OCI-LY1 (cell line): ENCODE measurements at regions not wholly inside any gene's neighbourhood (a gene's known extent, or its start where the extent isn't known, plus 50 kb on each side); places are given as distances from the start of the nearest gene placed in this dataset.

Experiments used
- H2AFZ ChIP-seq: fragments of 200-600 bp; sonication (generic), shearing (Covaris generic); 2 replicates; pipeline ENCODE4 v1.6.0; 2014; ENCODE audit warnings: antibody characterized with exemption, mild to moderate bottlenecking, low read length
- H3F3A ChIP-seq: fragments of 200-600 bp; sonication (generic), shearing (Covaris generic); 2 replicates; pipeline ENCODE4 v1.6.0; 2014; ENCODE audit warnings: mild to moderate bottlenecking, antibody characterized with exemption, low read length, moderate library complexity; ENCODE audit not compliant: insufficient read depth
- H3K27ac ChIP-seq: fragments of 200-600 bp; sonication (generic); 2 replicates; pipeline ENCODE4 v1.5.1; 2014; ENCODE audit warnings: low read length, mixed run types, mild to moderate bottlenecking, low read depth; ENCODE audit not compliant: poor library complexity, severe bottlenecking
- H3K27me3 ChIP-seq: fragments of 200-600 bp; sonication (generic); 2 replicates; pipeline ENCODE4 v1.6.0; 2014; ENCODE audit warnings: antibody characterized with exemption, mild to moderate bottlenecking, low read length, moderate library complexity; ENCODE audit not compliant: insufficient read depth
- H3K36me3 ChIP-seq: fragments of 200-600 bp; sonication (generic); 2 replicates; pipeline ENCODE4 v1.6.1; 2014; ENCODE audit warnings: mild to moderate bottlenecking, antibody characterized with exemption, low read length, moderate library complexity, mixed read lengths; ENCODE audit not compliant: insufficient read depth
- H3K4me1 ChIP-seq: fragments of 200-600 bp; sonication (generic); 2 replicates; pipeline ENCODE4 v1.5.1; 2014; ENCODE audit warnings: mild to moderate bottlenecking, low read length, moderate library complexity; ENCODE audit not compliant: insufficient read depth, severe bottlenecking
- H3K4me2 ChIP-seq: fragments of 200-600 bp; sonication (generic), shearing (Covaris generic); 2 replicates; pipeline ENCODE4 v1.6.1; 2014; ENCODE audit warnings: low read length
- H3K4me3 ChIP-seq: fragments of 200-600 bp; sonication (generic); 2 replicates; pipeline ENCODE4 v1.5.1; 2014; ENCODE audit warnings: low read length, low read depth, mild to moderate bottlenecking, mixed read lengths; ENCODE audit not compliant: poor library complexity, severe bottlenecking
- H3K79me2 ChIP-seq: fragments of 200-600 bp; shearing (Covaris generic); 2 replicates; pipeline ENCODE4 v1.6.1; 2016; ENCODE audit warnings: mixed run types, low read length, mixed read lengths; ENCODE audit not compliant: insufficient read depth
- H3K9ac ChIP-seq: fragments of 200-600 bp; sonication (generic), shearing (Covaris generic); 2 replicates; pipeline ENCODE4 v1.6.1; 2014; ENCODE audit warnings: mild to moderate bottlenecking, low read length, mixed read lengths
- H3K9me2 ChIP-seq: fragments of 200-600 bp; sonication (generic), shearing (Covaris generic); 2 replicates; pipeline ENCODE4 v1.6.1; 2014; ENCODE audit warnings: low read depth, mild to moderate bottlenecking, low read length, mixed read lengths
- H3K9me3 ChIP-seq: fragments of 200-600 bp; shearing (Covaris generic); 2 replicates; pipeline ENCODE4 v1.6.1; 2014; ENCODE audit warnings: low read length, mixed read lengths
- H4K20me1 ChIP-seq: fragments of 200-600 bp; sonication (generic), shearing (Covaris generic); 2 replicates; pipeline ENCODE4 v1.6.0; 2016; ENCODE audit warnings: mild to moderate bottlenecking, low read length; ENCODE audit not compliant: insufficient read depth
- EZH2 ChIP-seq: fragments of 200-600 bp; sonication (generic), shearing (Covaris generic); IDR thresholded peaks from 2 replicates; pipeline ENCODE4 v1.8.0; 2017; ENCODE audit warnings: borderline replicate concordance, mixed run types, mild to moderate bottlenecking, antibody characterized with exemption, low read length, moderate library complexity, mixed read lengths
- TF ChIP-seq, protein P1 (sequence below): fragments of 200-600 bp; sonication (generic), shearing (Covaris generic); IDR thresholded peaks from 2 replicates; pipeline ENCODE4 v1.5.1; 2017; ENCODE audit warnings: mild to moderate bottlenecking, antibody characterized with exemption, low read length, moderate library complexity, mixed read lengths

DNA sequence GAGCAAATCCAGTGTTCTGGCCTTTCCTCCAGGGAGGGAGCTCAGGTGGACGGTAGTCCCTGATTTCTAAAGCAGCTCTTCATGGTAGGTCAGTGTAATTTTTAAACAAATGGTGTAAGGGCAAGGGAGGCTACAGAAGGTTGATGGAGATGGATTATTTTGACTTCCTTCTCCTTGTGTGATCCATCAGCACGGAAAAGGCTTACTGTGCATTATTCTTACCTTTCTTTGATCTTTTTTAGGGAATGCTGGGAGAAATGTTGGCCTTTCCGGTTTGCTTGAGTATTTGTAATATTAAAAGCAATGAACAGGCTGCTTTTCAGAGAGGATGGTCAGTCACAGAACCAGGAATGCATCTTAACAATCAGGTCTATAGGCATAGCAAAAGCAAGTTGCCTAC lies 487.0 kb upstream of the BTBD3 start:
- H3K9ac ChIP-seq = no peak overlapping the region
- no peaks in the 10 kb centered on the region for H3K79me2 ChIP-seq
- H3K9me3 ChIP-seq = no peaks in the 10 kb centered on the region
- no peaks in the 10 kb centered on the region for H3K4me1 ChIP-seq
- no peaks in the 10 kb centered on the region for H3F3A ChIP-seq
- no peak overlapping the region for H3K4me2 ChIP-seq
- H3K4me3 ChIP-seq = no peak overlapping the region
- no peaks in the 10 kb centered on the region for H4K20me1 ChIP-seq
- no peak overlapping the region for H3K27ac ChIP-seq
- no peaks in the 10 kb centered on the region for H3K36me3 ChIP-seq
- H3K27me3 ChIP-seq = no peaks in the 10 kb centered on the region
- no peaks in the 10 kb centered on the region for H3K9me2 ChIP-seq
- TF ChIP-seq EZH2 = no peak
- TF ChIP-seq, protein P1, sequence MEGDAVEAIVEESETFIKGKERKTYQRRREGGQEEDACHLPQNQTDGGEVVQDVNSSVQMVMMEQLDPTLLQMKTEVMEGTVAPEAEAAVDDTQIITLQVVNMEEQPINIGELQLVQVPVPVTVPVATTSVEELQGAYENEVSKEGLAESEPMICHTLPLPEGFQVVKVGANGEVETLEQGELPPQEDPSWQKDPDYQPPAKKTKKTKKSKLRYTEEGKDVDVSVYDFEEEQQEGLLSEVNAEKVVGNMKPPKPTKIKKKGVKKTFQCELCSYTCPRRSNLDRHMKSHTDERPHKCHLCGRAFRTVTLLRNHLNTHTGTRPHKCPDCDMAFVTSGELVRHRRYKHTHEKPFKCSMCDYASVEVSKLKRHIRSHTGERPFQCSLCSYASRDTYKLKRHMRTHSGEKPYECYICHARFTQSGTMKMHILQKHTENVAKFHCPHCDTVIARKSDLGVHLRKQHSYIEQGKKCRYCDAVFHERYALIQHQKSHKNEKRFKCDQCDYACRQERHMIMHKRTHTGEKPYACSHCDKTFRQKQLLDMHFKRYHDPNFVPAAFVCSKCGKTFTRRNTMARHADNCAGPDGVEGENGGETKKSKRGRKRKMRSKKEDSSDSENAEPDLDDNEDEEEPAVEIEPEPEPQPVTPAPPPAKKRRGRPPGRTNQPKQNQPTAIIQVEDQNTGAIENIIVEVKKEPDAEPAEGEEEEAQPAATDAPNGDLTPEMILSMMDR = no peak
- no peak overlapping the region for H2AFZ ChIP-seq

DNA sequence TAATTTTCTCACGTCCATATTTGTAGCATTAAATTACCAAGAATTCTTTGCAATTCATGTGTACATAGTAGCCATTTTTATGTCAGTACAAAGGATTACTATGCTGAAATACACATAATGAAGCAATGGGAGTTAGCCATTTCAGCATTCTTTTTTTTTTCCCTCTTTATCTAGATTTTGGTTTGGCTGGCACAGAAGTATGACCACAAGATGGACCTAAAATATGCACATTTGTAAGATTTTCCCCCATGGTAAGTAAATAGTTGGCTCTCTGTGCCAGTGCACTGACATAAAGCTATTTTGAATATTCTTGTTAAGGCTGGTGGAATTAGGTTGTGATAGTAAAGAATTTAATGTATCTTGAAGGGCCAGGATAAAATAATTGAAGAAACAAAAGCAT lies 486.1 kb upstream of the BTBD3 start:
- Histone ChIP-seq H2AFZ (no peak overlapping the region), H3K36me3 (no peaks in the 10 kb centered on the region), H3K9me3 (no peaks in the 10 kb centered on the region), H3K27ac (no peak overlapping the region), H3K4me3 (no peak overlapping the region), H3K4me2 (no peak overlapping the region), H3K9me2 (no peaks in the 10 kb centered on the region), H3F3A (no peaks in the 10 kb centered on the region), H3K4me1 (no peaks in the 10 kb centered on the region), H3K79me2 (no peaks in the 10 kb centered on the region), H3K9ac (no peak overlapping the region), H4K20me1 (no peaks in the 10 kb centered on the region), H3K27me3 (no peaks in the 10 kb centered on the region)
- TF ChIP-seq, protein P1 = no peak
- TF ChIP-seq EZH2 = no peak

DNA sequence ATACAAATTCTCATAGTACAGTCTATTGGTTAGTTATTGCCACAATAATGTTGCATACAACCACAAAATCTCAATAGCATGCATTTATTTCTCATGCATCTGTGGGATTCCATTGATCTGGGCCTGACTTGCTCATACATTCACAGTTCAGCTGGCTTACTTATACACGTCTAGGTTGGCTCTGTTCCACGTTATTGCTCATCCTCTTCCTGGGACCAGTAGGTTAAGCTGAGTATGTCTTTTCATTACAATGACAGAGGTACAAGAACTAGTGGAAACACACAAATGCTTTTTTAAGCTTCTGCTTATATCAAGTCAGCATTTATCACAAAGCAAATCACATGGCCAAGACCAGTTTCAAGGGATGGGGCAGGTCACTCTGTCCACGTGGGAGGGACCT lies 485.3 kb upstream of the BTBD3 start:
- Histone ChIP-seq H3K27ac (no peak overlapping the region), H3F3A (no peaks in the 10 kb centered on the region), H3K9me3 (no peaks in the 10 kb centered on the region), H2AFZ (no peak overlapping the region), H3K9ac (no peak overlapping the region), H3K79me2 (no peaks in the 10 kb centered on the region), H3K4me3 (no peak overlapping the region), H3K27me3 (no peaks in the 10 kb centered on the region), H3K36me3 (no peaks in the 10 kb centered on the region), H3K4me2 (no peak overlapping the region), H3K9me2 (no peaks in the 10 kb centered on the region), H4K20me1 (no peaks in the 10 kb centered on the region), H3K4me1 (no peaks in the 10 kb centered on the region)
- TF ChIP-seq, protein P1 = no peak
- TF ChIP-seq EZH2 = no peak
